HepG2 (cell line): ENCODE measurements at regions not wholly inside any gene's neighbourhood (a gene's known extent, or its start where the extent isn't known, plus 50 kb on each side); places are given as distances from the start of the nearest gene placed in this dataset.

Source experiments
- ATAC-seq: fragments of 200-7000 bp; cut with Tn5 transposase; 3 replicates; pipeline ENCODE4 v1.9.1; 2020; ENCODE audit warnings: mild to moderate bottlenecking, moderate library complexity
- BruUV-seq: library from RNA; stranded (reverse); fragments of 400-500 nt; replicated peaks from 2 replicates; lab custom pipeline; 2021; lab: Mats Ljungman, UMichigan
- CTCF ChIA-PET: fragments of 300-600 bp; formaldehyde crosslinking; extraction: SDS; loops from one replicate; lab custom pipeline; 2021; ENCODE audit warnings: low total read pairs, inconsistent platforms, low intra/inter-chr PET ratio; lab: Yijun Ruan, JAX
- POLR2A ChIA-PET: fragments of 350-600 bp; sonication (Branson Sonifier 250); formaldehyde crosslinking; loops from one replicate; lab custom pipeline; 2020; ENCODE audit warnings: antibody characterized with exemption, inconsistent platforms; lab: Yijun Ruan, JAX
- DNase-seq: peaks from one replicate; pipeline ENCODE4 v3.0.0-alpha.2; 2015; ENCODE audit warnings: low spot score
- FAIRE-seq: peaks from 3 replicates; lab custom pipeline; 2011; peaks lifted over from hg19 to GRCh38; lab: Jason Lieb, UNC
- H2AFZ ChIP-seq: one replicate; pipeline ENCODE4 v1.6.1; 2011; ENCODE audit warnings: low read length, inconsistent platforms
- H3K27ac ChIP-seq: fragments of 300-600 bp; 3 replicates; pipeline ENCODE4 v1.8.0; 2011; ENCODE audit warnings: mixed run types, mild to moderate bottlenecking, mixed read lengths, low read length, inconsistent platforms; ENCODE audit not compliant: insufficient read depth; ENCODE audit errors: extremely low read length
- H3K27me3 ChIP-seq, 2 experiments: fragments of 200-600 bp in 1 of 2; 2 replicates in 1 of 2; 3 replicates in 1 of 2; pipeline versions ENCODE4 v1.6.0 to v1.8.0; 2011; ENCODE audit warnings: low read length in 2 of 2, mild to moderate bottlenecking in 2 of 2, moderate library complexity in 2 of 2, inconsistent platforms in 1 of 2; ENCODE audit not compliant: insufficient read depth in 2 of 2, control insufficient read depth in 1 of 2
- H3K36me3 ChIP-seq, 2 experiments: fragments of 200-600 bp in 1 of 2; replicated peaks in 1 of 2; 2 replicates in 1 of 2; 3 replicates in 1 of 2; pipeline versions ENCODE4 v1.5.1 to v1.8.0; 2011; ENCODE audit warnings: low read length in 2 of 2, inconsistent platforms in 1 of 2; ENCODE audit not compliant: insufficient read depth in 2 of 2, control insufficient read depth in 1 of 2
- H3K4me1 ChIP-seq: 2 replicates; pipeline ENCODE4 v1.5.1; 2012; ENCODE audit warnings: low read length, inconsistent platforms; ENCODE audit not compliant: insufficient read depth
- H3K4me2 ChIP-seq: 2 replicates; pipeline ENCODE4 v1.6.0; 2011; ENCODE audit warnings: low read depth, low read length, inconsistent platforms
- H3K4me3 ChIP-seq, 3 experiments: fragments of 200-600 bp in 1 of 3; sonication (generic), shearing (Covaris generic) in 1 of 3; replicated peaks in 1 of 3; 2 replicates each; pipeline ENCODE4 v1.5.1; 2011 to 2016; ENCODE audit warnings: low read length in 3 of 3, inconsistent platforms in 2 of 3, low read depth in 2 of 3, mild to moderate bottlenecking in 2 of 3, control low read depth in 1 of 3, mixed read lengths in 1 of 3; ENCODE audit not compliant: insufficient read depth in 1 of 3
- H3K79me2 ChIP-seq: one replicate; pipeline ENCODE4 v1.6.1; 2011; ENCODE audit warnings: low read length, inconsistent platforms; ENCODE audit not compliant: insufficient read depth
- H3K9ac ChIP-seq: 2 replicates; pipeline ENCODE4 v1.6.0; 2011; ENCODE audit warnings: mild to moderate bottlenecking, low read depth, low read length, inconsistent platforms; ENCODE audit not compliant: insufficient read depth
- H3K9me3 ChIP-seq: 2 replicates; pipeline ENCODE4 v1.5.1; 2012; ENCODE audit warnings: mild to moderate bottlenecking, low read length
- H4K20me1 ChIP-seq: 2 replicates; pipeline ENCODE4 v1.6.0; 2011; ENCODE audit warnings: inconsistent platforms, mild to moderate bottlenecking, low read length, moderate library complexity; ENCODE audit not compliant: insufficient read depth
- ARID2 ChIP-seq: sonication (generic); formaldehyde crosslinking; IDR thresholded peaks from 2 replicates; pipeline ENCODE4 v1.8.1; 2022; ENCODE audit warnings: mild to moderate bottlenecking, missing genetic modification reagents, borderline replicate concordance
- HOXA5 ChIP-seq: sonication (generic); formaldehyde crosslinking; IDR thresholded peaks from 2 replicates; pipeline ENCODE4 v1.4.0; 2020; ENCODE audit warnings: missing genetic modification reagents
- IRF2 ChIP-seq: IDR thresholded peaks from 2 replicates; pipeline ENCODE4 v1.6.1; 2018; ENCODE audit warnings: missing genetic modification reagents, missing compliant biosample characterization
- JUND ChIP-seq: sonication (generic); formaldehyde crosslinking; IDR thresholded peaks from 2 replicates; pipeline ENCODE4 v1.8.0; 2022; ENCODE audit warnings: mild to moderate bottlenecking, missing genetic modification reagents
- KLF13 ChIP-seq: sonication (generic); formaldehyde crosslinking; IDR thresholded peaks from 2 replicates; pipeline ENCODE4 v1.4.0; 2020; ENCODE audit warnings: mild to moderate bottlenecking, missing genetic modification reagents
- PBX2 ChIP-seq: IDR thresholded peaks from 2 replicates; pipeline ENCODE4 v1.6.1; 2016; ENCODE audit warnings: control low read depth
- SKI ChIP-seq: fragments of 450-650 bp; IDR thresholded peaks from one replicate; pipeline ENCODE4 v1.6.1; 2018; ENCODE audit warnings: mild to moderate bottlenecking; ENCODE audit not compliant: partially characterized antibody
- SOX13 ChIP-seq, 3 experiments: fragments of 450-650 bp in 1 of 3; sonication (generic) in 1 of 3; formaldehyde crosslinking in 1 of 3; IDR thresholded peaks in 2 of 3; conservative IDR thresholded peaks in 1 of 3; 2 replicates each; pipeline versions ENCODE4 v1.5.0 to v1.6.1; 2016 to 2020; ENCODE audit warnings: antibody characterized with exemption in 1 of 3, mild to moderate bottlenecking in 1 of 3, missing compliant biosample characterization in 1 of 3, missing genetic modification reagents in 1 of 3, moderate library complexity in 1 of 3
- SRSF1 ChIP-seq: fragments of 200-400 bp; formaldehyde crosslinking; optimal IDR thresholded peaks from 2 replicates; pipeline ENCODE3; 2017; ENCODE audit warnings: mild to moderate bottlenecking, low read depth, low read length, moderate library complexity
- TRIM22 ChIP-seq: fragments of 450-650 bp; IDR thresholded peaks from 2 replicates; pipeline ENCODE4 v1.6.1; 2017
- ZMYM2 ChIP-seq: sonication (generic); formaldehyde crosslinking; IDR thresholded peaks from 2 replicates; pipeline ENCODE4 v1.8.0; 2022; ENCODE audit warnings: mild to moderate bottlenecking, missing genetic modification reagents
- ZNF317 ChIP-seq: sonication (generic); formaldehyde crosslinking; IDR thresholded peaks from 2 replicates; pipeline ENCODE4 v1.5.0; 2020; ENCODE audit warnings: mild to moderate bottlenecking, missing genetic modification reagents
- ZNF484 ChIP-seq: sonication (generic); formaldehyde crosslinking; IDR thresholded peaks from 2 replicates; pipeline ENCODE4 v1.5.1; 2020; ENCODE audit warnings: mild to moderate bottlenecking, low read depth, missing genetic modification reagents, borderline replicate concordance
- ZNF557 ChIP-seq: sonication (generic); formaldehyde crosslinking; IDR thresholded peaks from 2 replicates; pipeline ENCODE4 v1.4.0; 2020; ENCODE audit warnings: missing genetic modification reagents
- ZNF775 ChIP-seq: sonication (generic); formaldehyde crosslinking; IDR thresholded peaks from 2 replicates; pipeline ENCODE4 v1.4.0; 2020; ENCODE audit warnings: missing genetic modification reagents, mild to moderate bottlenecking, moderate library complexity, borderline replicate concordance
- ZSCAN31 ChIP-seq: sonication (generic); formaldehyde crosslinking; IDR thresholded peaks from 2 replicates; pipeline ENCODE4 v1.5.0; 2020; ENCODE audit warnings: low read depth, mild to moderate bottlenecking, missing genetic modification reagents
- WGBS: methylation state at CpG from one replicate; pipeline ENCODE4 v1.1.6; 2017; ENCODE audit warnings: low lambda C conversion rate; 5-methylcytosine and 5-hydroxymethylcytosine counted together
- in situ Hi-C: cut with HindIII; loops from 2 replicates; pipeline ENCODE4 v1.10.0; 2017; ENCODE audit warnings: low pct_unique_long_range_greater_than_20kb; ENCODE audit not compliant: extremely low pct_ligation_motif_present
- intact Hi-C: fragments of 100-400 bp; cut with micrococcal nuclease; formaldehyde crosslinking; loops from one replicate; pipeline ENCODE4 v1.10.0; 2022; ENCODE audit not compliant: unreplicated experiment

GRCh38 chr2:15779381-15780041 is 160.8 kb upstream of the MYCN start (continued):
- no peak for TF ChIP-seq PBX2 (CRISPR knock-in tag)
- no peak for TF ChIP-seq ARID2
- no peak for TF ChIP-seq ZMYM2 (CRISPR knock-in tag)
- TF ChIP-seq ZNF557 (CRISPR knock-in tag) = no peak
- TF ChIP-seq ZNF775 = no peak
- no peak for TF ChIP-seq SKI
- no peak for TF ChIP-seq KLF13

- intact Hi-C loops = no loop called here
- 37% methylated on average over 7 of the region's 7 CpGs for WGBS
- no peak overlapping the region for H3K4me3 ChIP-seq
- no peaks in the 10 kb centered on the region for H3K79me2 ChIP-seq
- ATAC-seq (no peak), DNase-seq (no peak), FAIRE-seq (no peak)
- peaks cover 7% of the 10 kb centered on the region; the same call in 1 of the 2 replicates for H4K20me1 ChIP-seq
- in situ Hi-C loops = no loop called here
- peaks cover 2 to 54% of the 10 kb centered on the region in 2 experiments; a peak in 3 of 5 replicates for H3K27me3 ChIP-seq
- H3K36me3 ChIP-seq = no peaks in the 10 kb centered on the region
- ChIA-PET CTCF (no interaction called here), POLR2A (no interaction called here)
- H3K27ac ChIP-seq = no peak overlapping the region
- no TSS peak for BruUV-seq
- no peak overlapping the region for H3K4me2 ChIP-seq
- no peak overlapping the region for H3K9ac ChIP-seq
- TF ChIP-seq HOXA5 (CRISPR knock-in tag) (no peak), ZNF484 (CRISPR knock-in tag) (no peak), SOX13 (IDR thresholded peaks at IDR 0.05) (no peak), SOX13 (CRISPR knock-in tag; conservative IDR thresholded peaks at IDR 0.05 in 1 of 2, IDR thresholded peaks at IDR 0.05 in 1 of 2) (no peak), TRIM22 (no peak), ZNF317 (CRISPR knock-in tag) (no peak), JUND (CRISPR knock-in tag) (no peak), ZSCAN31 (no peak), SRSF1 (no peak), IRF2 (CRISPR knock-in tag) (no peak)
- peaks cover 56% of the 10 kb centered on the region for H3K4me1 ChIP-seq
- H3K9me3 ChIP-seq = no peaks in the 10 kb centered on the region
- no peak overlapping the region for H2AFZ ChIP-seq
Measured at GRCh38 chr2:15780234-15780633, 160.1 kb upstream of the MYCN start.
